ENCODE measurements at regions not wholly inside any gene's neighbourhood (a gene's known extent, or its start where the extent isn't known, plus 50 kb on each side); places are given as distances from the start of the nearest gene placed in this dataset.

- DNase-seq (ENCODE audit: low spot score): no peak
These were observed 66.4 kb upstream of the SLC22A23 start for GRCh38 chr6:3523271-3523670.

- DNase-seq (ENCODE audit: low spot score): no peak
These were observed 65.9 kb upstream of the SLC22A23 start for GRCh38 chr6:3522561-3523260.

- no peak for DNase-seq (ENCODE audit: low spot score)
These were observed 63.7 kb upstream of the SLC22A23 start for GRCh38 chr6:3520281-3521230.

GRCh38 chr6:3518356-3519190 lies 61.7 kb upstream of the SLC22A23 start:
- DNase-seq (ENCODE audit: low spot score): no peak

GRCh38 chr6:3517350-3517749 lies 60.5 kb upstream of the SLC22A23 start:
- no peak for DNase-seq (ENCODE audit: low spot score)

GRCh38 chr6:3516092-3516491 lies 59.2 kb upstream of the SLC22A23 start:
- DNase-seq (ENCODE audit: low spot score): no peak

GRCh38 chr6:3515669-3516068 lies 58.8 kb upstream of the SLC22A23 start:
- no peak for DNase-seq (ENCODE audit: low spot score)

GRCh38 chr6:3513416-3513815 lies 56.6 kb upstream of the SLC22A23 start:
- DNase-seq (ENCODE audit: low spot score): no peak

- DNase-seq (ENCODE audit: low spot score): no peak
These were observed 56.0 kb upstream of the SLC22A23 start for GRCh38 chr6:3512832-3513231.

- DNase-seq (ENCODE audit: low spot score): no peak
These were observed 53.8 kb upstream of the SLC22A23 start for GRCh38 chr6:3510617-3511016.

- no peak for DNase-seq (ENCODE audit: low spot score)
These were observed 53.3 kb upstream of the SLC22A23 start for GRCh38 chr6:3510178-3510577.

- DNase-seq (ENCODE audit: low spot score): no peak
These were observed 52.5 kb upstream of the SLC22A23 start for GRCh38 chr6:3509336-3509735.

- no peak for DNase-seq (ENCODE audit: low spot score)
These were observed 50.0 kb upstream of the SLC22A23 start for GRCh38 chr6:3506751-3507383.
